Ishikawa (cell line): ENCODE measurements at regions not wholly inside any gene's neighbourhood (a gene's known extent, or its start where the extent isn't known, plus 50 kb on each side); places are given as distances from the start of the nearest gene placed in this dataset.

ENCODE experiments used
- CEBPB ChIP-seq: IDR thresholded peaks from 2 replicates; pipeline ENCODE4 v1.6.1; 2012
- CREB1 ChIP-seq: IDR thresholded peaks from 2 replicates; pipeline ENCODE4 v1.6.1; 2012; ENCODE audit warnings: low read depth
- EGR1 ChIP-seq: IDR thresholded peaks from 2 replicates; pipeline ENCODE4 v1.6.1; 2012
- FOXM1 ChIP-seq: IDR thresholded peaks from 2 replicates; pipeline ENCODE4 v1.6.1; 2012; ENCODE audit warnings: low read depth, borderline replicate concordance
- MAX ChIP-seq: IDR thresholded peaks from 2 replicates; pipeline ENCODE4 v1.6.1; 2012
- NFIC ChIP-seq: IDR thresholded peaks from 2 replicates; pipeline ENCODE4 v1.6.1; 2012
- RAD21 ChIP-seq: IDR thresholded peaks from 2 replicates; pipeline ENCODE4 v1.6.1; 2012; ENCODE audit warnings: low read depth
- REST ChIP-seq: IDR thresholded peaks from 2 replicates; pipeline ENCODE4 v1.6.1; 2012; ENCODE audit warnings: low read depth, mild to moderate bottlenecking
- TAF1 ChIP-seq: IDR thresholded peaks from 2 replicates; pipeline ENCODE4 v1.6.1; 2012; ENCODE audit warnings: low read depth, mild to moderate bottlenecking
- TCF12 ChIP-seq: IDR thresholded peaks from 2 replicates; pipeline ENCODE4 v1.6.1; 2012; ENCODE audit warnings: low read depth
- TEAD4 ChIP-seq: IDR thresholded peaks from 2 replicates; pipeline ENCODE4 v1.6.1; 2012
- USF1 ChIP-seq: IDR thresholded peaks from 2 replicates; pipeline ENCODE4 v1.6.1; 2012
- YY1 ChIP-seq: IDR thresholded peaks from 2 replicates; pipeline ENCODE4 v1.6.1; 2012; ENCODE audit warnings: low read depth
- ZBTB7A ChIP-seq: IDR thresholded peaks from 2 replicates; pipeline ENCODE4 v1.6.1; 2012; ENCODE audit warnings: low read depth

- TF ChIP-seq REST (no peak), TAF1 (no peak), MAX (no peak)
These were observed 295.7 kb upstream of the TUT7 start for GRCh38 chr9:86649913-86650312.

GRCh38 chr9:86648828-86649170 lies 294.6 kb upstream of the TUT7 start:
- TF ChIP-seq CREB1 (no peak), NFIC (no peak), YY1 (no peak), ZBTB7A (no peak), TCF12 (no peak), MAX (no peak), EGR1 (no peak)

- no peak for TF ChIP-seq TEAD4
These were observed 294.1 kb upstream of the TUT7 start for GRCh38 chr9:86648156-86648827.

GRCh38 chr9:86645303-86645702 lies 291.1 kb upstream of the TUT7 start:
- TF ChIP-seq FOXM1 = no peak
- no peak for TF ChIP-seq CEBPB
- no peak for TF ChIP-seq NFIC
- no peak for TF ChIP-seq TCF12

- TF ChIP-seq FOXM1 = no peak
- no peak for TF ChIP-seq YY1
- TF ChIP-seq USF1 = no peak
- TF ChIP-seq ZBTB7A = no peak
- no peak for TF ChIP-seq EGR1
- TF ChIP-seq REST = no peak
- no peak for TF ChIP-seq MAX
- TF ChIP-seq TAF1 = no peak
- TF ChIP-seq CEBPB = no peak
- TF ChIP-seq TCF12 = no peak
- TF ChIP-seq NFIC = no peak
- no peak for TF ChIP-seq RAD21
- TF ChIP-seq TEAD4 = no peak
- TF ChIP-seq CREB1 = no peak
These were observed 290.4 kb upstream of the TUT7 start for GRCh38 chr9:86644675-86645034.

GRCh38 chr9:86643946-86644674 lies 289.9 kb upstream of the TUT7 start:
- TF ChIP-seq ZBTB7A (no peak), REST (no peak), CEBPB (no peak)
